NCI-H1436 (cell line): ENCODE measurements at regions not wholly inside any gene's neighbourhood (a gene's known extent, or its start where the extent isn't known, plus 50 kb on each side); places are given as distances from the start of the nearest gene placed in this dataset.
"Not testable (repeated sequence)": the region's sequence is repeated elsewhere in the genome, so short reads cannot be mapped to it uniquely, and the experiment has no call there.

ENCODE experiments used
- DNase-seq: peaks from one replicate; lab custom pipeline; 2025; lab: John Stamatoyannopoulos, UW

- DNase-seq: no peak
Measured at GRCh38 chr4:42205541-42205940, 53.1 kb upstream of the BEND4 start.

GRCh38 chr4:42216664-42217063, 64.2 kb upstream of the BEND4 start:
- DNase-seq: no peak

GRCh38 chr4:42225286-42225685, 72.8 kb upstream of the BEND4 start:
- DNase-seq: no peak

GRCh38 chr4:42234817-42235216, 82.4 kb upstream of the BEND4 start:
- DNase-seq: no peak

- no peak for DNase-seq
Measured at GRCh38 chr4:42235304-42236021, 83.0 kb upstream of the BEND4 start.

- DNase-seq: no peak
Measured at GRCh38 chr4:42237010-42237409, 84.6 kb upstream of the BEND4 start.

GRCh38 chr4:42237451-42237850, 85.0 kb upstream of the BEND4 start:
- DNase-seq: no peak

- no peak for DNase-seq
Measured at GRCh38 chr4:42248972-42249371, 96.5 kb upstream of the BEND4 start.

- DNase-seq: no peak
Measured at GRCh38 chr4:42252315-42252714, 99.9 kb upstream of the BEND4 start.

- DNase-seq: not testable (repeated sequence)
Measured at GRCh38 chr4:42257645-42258044, 105.2 kb upstream of the BEND4 start.

- DNase-seq: no peak
Measured at GRCh38 chr4:42262701-42263490, 110.4 kb upstream of the BEND4 start.

GRCh38 chr4:42265782-42266602, 113.5 kb upstream of the BEND4 start:
- DNase-seq: no peak

- DNase-seq: no peak
Measured at GRCh38 chr4:42267724-42268123, 115.3 kb upstream of the BEND4 start.

- DNase-seq: no peak
Measured at GRCh38 chr4:42268824-42269223, 116.4 kb upstream of the BEND4 start.

GRCh38 chr4:42271096-42271495, 118.6 kb upstream of the BEND4 start:
- no peak for DNase-seq

GRCh38 chr4:42277291-42277690, 120.0 kb upstream of the SHISA3 start:
- DNase-seq: no peak

GRCh38 chr4:42278709-42279324, 118.5 kb upstream of the SHISA3 start:
- no peak for DNase-seq

GRCh38 chr4:42280327-42281095, 116.8 kb upstream of the SHISA3 start:
- peak; percentile 3 for DNase-seq

- no peak for DNase-seq
Measured at GRCh38 chr4:42281324-42282020, 115.8 kb upstream of the SHISA3 start.

- peak; percentile 73 for DNase-seq
Measured at GRCh38 chr4:42282081-42282901, 115.0 kb upstream of the SHISA3 start.
